Erythroblast (primary cell): ENCODE measurements at regions not wholly inside any gene's neighbourhood (a gene's known extent, or its start where the extent isn't known, plus 50 kb on each side); places are given as distances from the start of the nearest gene placed in this dataset.

Experiments
- GATA1 ChIP-seq: IDR thresholded peaks from 2 replicates; pipeline ENCODE4 v1.6.1; 2011; ENCODE audit warnings: low read depth, mild to moderate bottlenecking, control low read depth, low read length, moderate library complexity
- POLR2A ChIP-seq: IDR thresholded peaks from 2 replicates; pipeline ENCODE4 v1.6.1; 2011; ENCODE audit warnings: mild to moderate bottlenecking, low read length

- TF ChIP-seq POLR2A = no peak
- TF ChIP-seq GATA1 = no peak
Measured at GRCh38 chr1:182256931-182257330, 134.7 kb downstream of the GLUL start.
